AG10803 (cell line): ENCODE measurements at regions not wholly inside any gene's neighbourhood (a gene's known extent, or its start where the extent isn't known, plus 50 kb on each side); places are given as distances from the start of the nearest gene placed in this dataset.
"Not testable (repeated sequence)": the region's sequence is repeated elsewhere in the genome, so short reads cannot be mapped to it uniquely, and the experiment has no call there.

ENCODE experiments used
- DNase-seq: peaks from one replicate; pipeline ENCODE4 v3.0.0; 2010; ENCODE audit warnings: low read depth
- H3K4me3 ChIP-seq: 2 replicates; pipeline ENCODE4 v1.5.1; 2011; ENCODE audit warnings: mild to moderate bottlenecking, low read length, control low read depth
- CTCF ChIP-seq: conservative IDR thresholded peaks from 2 replicates; pipeline ENCODE4 v1.5.1; 2011; ENCODE audit warnings: mild to moderate bottlenecking, low read length, control low read depth, inconsistent platforms

- DNase-seq, result no peak
- TF ChIP-seq CTCF, result no peak
- H3K4me3 ChIP-seq, result no peak overlapping the region
Observed at GRCh38 chr12:54716261-54716660, 68.1 kb upstream of the DCD start.

GRCh38 chr12:54713876-54714275 lies 65.7 kb upstream of the DCD start:
- DNase-seq, H3K4me3 ChIP-seq: not testable (repeated sequence)

GRCh38 chr12:54711669-54712068 lies 63.5 kb upstream of the DCD start:
- no peak for DNase-seq
- no peak overlapping the region for H3K4me3 ChIP-seq
- no peak for TF ChIP-seq CTCF

DNA sequence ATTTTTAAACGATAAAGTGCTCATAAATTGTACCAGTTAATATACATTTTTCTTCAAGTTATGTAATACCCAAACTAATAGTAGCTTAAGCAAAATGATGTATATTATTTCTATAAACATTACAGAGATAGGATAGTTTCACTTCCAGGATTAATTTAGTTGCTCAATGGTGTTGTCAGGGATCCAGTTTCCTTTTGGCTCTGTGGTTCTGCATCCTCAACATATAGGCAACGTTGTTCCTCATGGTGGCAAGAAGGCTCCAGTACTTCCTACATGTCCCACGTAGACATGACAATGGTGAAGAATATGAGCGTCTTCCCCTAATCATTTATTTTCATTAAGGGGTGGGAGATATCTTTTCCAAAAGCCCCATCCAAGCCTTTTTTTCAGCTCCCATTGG lies 60.7 kb upstream of the DCD start:
- DNase-seq, result no peak
- H3K4me3 ChIP-seq, result no peak overlapping the region

GRCh38 chr12:54704202-54704601 lies 56.0 kb upstream of the DCD start:
- DNase-seq, result no peak
- H3K4me3 ChIP-seq, result no peak overlapping the region
- TF ChIP-seq CTCF, result no peak

More for the DNA sequence above, 60.7 kb upstream of the DCD start:
- no peak for TF ChIP-seq CTCF

DNA sequence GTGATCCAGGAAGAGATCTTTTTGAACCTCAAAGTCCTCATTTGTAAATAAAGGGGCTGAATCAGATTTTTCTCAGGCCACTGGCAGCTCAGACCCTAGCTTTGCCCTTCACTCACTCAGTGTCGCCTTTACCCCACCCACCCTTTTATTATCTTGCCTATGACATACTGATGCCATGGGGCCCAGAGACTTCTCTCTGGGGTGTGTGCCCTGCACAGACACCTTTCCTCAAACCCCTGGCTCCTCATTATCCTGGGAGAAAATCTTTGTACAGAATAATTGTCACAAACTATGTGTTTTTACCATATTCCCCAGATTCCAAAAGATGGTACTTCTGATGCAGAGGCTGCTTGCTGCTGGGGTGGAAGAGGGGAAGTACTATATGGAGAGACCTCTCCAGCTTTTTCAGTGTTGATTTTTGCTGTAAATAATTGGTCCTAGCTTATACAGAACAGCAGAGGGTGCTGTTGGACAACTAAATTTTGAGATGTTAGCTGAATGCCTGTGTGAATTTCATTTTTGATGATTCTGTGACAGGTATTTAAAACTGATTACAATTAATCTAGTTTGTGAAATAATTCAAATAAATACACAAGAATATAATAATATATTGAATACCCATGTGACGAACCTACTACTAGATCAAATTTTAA lies 53.9 kb upstream of the DCD start:
- TF ChIP-seq CTCF, result peak; percentile 65
- DNase-seq, result peak; percentile 52
- H3K4me3 ChIP-seq, result no peak overlapping the region

DNA sequence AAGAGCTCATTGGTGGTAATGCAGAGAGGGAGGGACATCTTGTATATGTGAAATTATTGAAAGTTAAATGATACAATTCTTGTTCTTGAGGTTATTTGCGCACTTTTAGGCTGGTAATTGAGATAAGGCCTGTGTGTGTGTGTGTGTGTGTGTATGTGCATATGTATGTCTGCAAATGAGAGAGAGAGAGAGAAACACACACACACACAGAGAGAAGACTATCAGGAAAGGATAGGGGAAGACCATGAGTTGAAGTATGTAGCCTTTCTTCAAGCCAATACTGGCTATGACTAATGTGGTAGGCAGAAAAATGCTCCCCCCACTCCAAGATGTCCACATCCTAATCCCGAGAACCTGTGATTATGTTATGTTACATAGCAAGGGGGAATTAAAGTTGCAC lies 52.7 kb upstream of the DCD start:
- no peak for TF ChIP-seq CTCF
- DNase-seq, result no peak
- H3K4me3 ChIP-seq, result no peak overlapping the region

DNA sequence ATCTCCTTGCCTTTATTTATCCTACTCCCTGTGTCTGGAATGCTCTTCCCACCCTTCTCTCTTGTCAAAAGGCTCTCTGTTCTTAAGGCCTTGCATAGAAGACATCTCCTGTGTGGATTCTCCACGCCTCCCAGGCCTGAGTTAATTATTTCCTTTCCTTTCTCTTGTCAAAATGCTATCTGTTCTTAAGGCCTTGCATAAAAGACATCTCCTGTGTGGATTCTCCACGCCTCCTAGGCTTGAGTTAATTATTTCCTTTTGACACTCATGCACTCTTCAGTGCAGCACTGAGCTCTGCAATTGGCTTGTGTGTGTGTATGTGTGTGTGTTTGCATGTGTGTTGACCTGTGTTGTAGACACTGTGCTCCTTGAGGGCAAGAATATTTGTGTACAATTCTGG lies 52.1 kb upstream of the DCD start:
- H3K4me3 ChIP-seq, result no peak overlapping the region
- TF ChIP-seq CTCF, result no peak
- no peak for DNase-seq
